Stimulated activated CD4-positive, alpha-beta T cell treated with anti-CD3 and anti-CD28 coated beads, Interleukin-12 subunit alpha, Interleukin-12 subunit beta, amount 100 ng/mL, for 4 hours (primary cell): ENCODE measurements at regions not wholly inside any gene's neighbourhood (a gene's known extent, or its start where the extent isn't known, plus 50 kb on each side); places are given as distances from the start of the nearest gene placed in this dataset.

ENCODE experiments used
- DNase-seq: peaks from one replicate; pipeline ENCODE4 v3.0.0-alpha.2; 2020

DNA sequence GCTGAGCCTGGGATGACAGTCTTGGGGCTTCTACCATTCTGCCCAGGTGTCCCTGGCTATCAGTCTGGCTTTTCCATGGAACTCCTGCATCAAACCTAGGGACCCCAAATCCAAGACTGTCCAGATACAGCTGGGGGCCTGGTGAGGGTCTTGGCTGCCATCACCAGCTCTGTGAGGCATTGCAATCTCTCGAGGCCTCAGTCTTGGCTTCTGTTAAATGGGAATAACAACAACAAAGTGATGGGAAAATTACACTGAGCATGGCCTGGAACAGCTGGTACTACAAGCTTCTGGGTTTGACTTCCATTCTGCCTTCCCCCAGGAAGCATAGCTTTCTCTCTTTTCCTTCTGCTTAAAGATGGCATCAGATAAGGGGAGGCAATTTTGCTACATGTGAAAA is 50.0 kb upstream of the LCTL start:
- no peak for DNase-seq

GRCh38 chr15:66617137-66618090 is 51.6 kb upstream of the LCTL start:
- DNase-seq, result no peak

DNA sequence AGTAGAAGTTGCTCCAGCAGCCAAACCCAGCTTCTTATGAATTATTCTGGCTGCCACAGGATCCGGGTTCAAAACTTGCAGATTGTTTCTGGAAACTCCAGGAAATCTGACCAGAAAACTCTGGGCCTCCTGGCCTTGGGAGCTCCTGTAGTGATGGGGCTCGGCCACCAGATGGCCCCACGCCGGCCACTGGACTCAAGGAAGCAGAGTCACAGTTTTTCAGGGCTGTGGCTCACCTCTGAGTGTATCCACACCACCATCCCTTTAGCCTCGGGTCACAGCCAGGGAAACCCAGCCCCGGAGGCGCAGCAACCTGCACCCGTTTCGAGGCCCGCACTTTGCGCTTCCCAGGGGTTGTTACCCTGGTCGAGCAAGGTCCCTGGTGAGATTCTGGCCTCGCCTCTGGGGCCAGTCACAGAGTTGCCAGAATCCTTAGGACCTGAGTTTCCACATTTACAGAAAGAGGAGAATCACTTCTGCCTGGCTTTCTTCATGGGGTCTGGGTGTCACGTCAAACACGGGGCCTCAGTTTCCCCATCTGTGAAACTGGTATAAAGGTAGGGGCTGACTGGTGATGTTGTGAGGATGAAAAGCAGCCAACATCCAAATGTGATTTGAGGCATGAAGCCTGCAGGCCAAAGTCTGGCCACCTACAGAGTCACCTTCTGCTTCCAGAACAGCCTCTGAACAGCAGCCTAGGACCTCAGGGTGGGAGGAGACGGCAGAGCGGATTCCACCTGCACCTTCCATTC is 53.5 kb upstream of the LCTL start:
- DNase-seq, result peak; percentile 28

DNA sequence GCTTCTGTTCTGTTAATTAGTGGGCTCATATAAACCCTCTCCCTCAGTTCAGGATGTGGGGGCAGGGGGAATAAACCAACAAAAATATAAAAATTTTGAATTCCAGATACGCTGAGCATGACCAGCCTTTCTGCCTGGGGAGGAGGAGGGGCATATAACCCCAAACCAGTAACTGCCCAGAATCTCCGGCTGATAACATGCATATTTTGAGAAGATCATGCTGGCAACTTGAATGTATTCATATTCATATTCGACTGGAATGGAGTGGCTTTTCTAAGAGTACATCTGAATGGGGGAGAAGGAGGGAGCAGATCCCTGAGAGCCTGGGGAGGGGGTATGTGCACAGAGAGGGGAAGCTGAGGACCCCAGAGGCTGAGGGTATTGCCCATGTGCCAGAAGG is 54.5 kb upstream of the LCTL start:
- DNase-seq, result no peak

DNA sequence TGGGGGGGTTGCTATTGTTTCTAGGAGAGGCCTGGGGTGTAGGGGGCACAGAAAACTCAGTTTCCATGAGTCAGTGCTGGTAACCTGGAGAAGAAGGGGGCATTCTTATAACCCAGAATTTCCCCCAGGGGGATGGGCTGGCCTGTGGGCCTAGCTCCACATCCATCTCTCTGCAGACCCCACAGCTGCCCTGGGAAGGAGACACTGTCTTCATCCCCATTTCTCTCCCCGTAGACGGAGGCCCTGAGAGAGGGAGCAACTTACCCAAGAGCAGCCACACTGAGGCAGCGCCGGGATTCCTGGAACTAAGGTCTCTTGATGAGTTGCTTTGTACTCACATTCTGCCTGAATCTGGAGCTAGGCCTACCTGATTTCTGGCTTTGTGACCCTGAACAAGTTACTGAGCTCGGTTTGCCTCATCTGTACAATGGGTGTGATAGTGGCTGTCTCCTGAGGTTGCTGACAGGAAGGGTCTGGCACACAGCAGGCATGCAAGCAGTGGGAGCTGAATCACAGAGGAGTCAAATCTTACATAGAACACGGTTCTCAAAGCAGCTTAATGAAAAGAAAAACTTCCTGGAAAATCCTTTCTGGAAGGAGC is 55.0 kb upstream of the LCTL start:
- no peak for DNase-seq

GRCh38 chr15:66621491-66622467 is 56.0 kb upstream of the LCTL start:
- no peak for DNase-seq

GRCh38 chr15:66622591-66623022 is 56.8 kb upstream of the LCTL start:
- no peak for DNase-seq

- DNase-seq, result no peak
These were observed 58.1 kb upstream of the LCTL start for GRCh38 chr15:66623801-66624453.

DNA sequence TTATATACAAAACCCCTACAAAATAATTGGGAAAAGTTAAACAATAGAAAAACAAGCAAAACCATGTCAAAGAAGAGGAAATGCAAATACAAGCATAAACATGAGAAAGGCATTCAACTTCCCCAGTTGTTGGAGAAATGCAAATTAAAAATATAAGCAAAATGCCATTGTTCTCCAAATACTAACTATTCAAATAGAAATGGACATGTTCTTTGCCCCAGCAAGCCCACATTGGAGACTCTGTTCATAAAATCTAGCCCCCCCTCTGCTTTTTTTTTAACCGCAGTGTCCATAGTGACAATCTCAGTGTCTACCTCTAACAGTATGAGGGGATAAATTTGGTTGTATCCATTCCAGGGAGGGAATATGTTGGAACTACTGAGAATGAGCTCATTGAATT is 59.7 kb upstream of the LCTL start:
- DNase-seq, result no peak

DNA sequence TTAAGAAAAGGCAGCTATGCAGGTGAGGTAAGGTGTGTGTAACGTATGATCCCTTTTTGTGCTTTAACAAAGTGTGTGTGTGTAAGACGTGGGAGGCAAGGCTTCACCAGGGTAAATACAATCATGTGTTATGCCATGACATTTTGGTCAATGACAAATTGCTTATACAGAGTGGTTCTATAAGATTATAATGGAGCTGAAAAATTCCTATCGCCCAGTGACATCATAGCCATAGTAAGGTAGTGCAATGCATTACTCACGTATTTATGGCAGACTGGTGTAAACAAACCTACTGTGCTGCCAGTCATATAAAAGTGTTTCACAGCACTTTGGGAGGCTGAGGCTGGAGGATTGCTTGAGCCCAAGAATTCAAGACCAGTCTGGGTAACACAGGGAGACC is 60.2 kb upstream of the LCTL start:
- no peak for DNase-seq

DNA sequence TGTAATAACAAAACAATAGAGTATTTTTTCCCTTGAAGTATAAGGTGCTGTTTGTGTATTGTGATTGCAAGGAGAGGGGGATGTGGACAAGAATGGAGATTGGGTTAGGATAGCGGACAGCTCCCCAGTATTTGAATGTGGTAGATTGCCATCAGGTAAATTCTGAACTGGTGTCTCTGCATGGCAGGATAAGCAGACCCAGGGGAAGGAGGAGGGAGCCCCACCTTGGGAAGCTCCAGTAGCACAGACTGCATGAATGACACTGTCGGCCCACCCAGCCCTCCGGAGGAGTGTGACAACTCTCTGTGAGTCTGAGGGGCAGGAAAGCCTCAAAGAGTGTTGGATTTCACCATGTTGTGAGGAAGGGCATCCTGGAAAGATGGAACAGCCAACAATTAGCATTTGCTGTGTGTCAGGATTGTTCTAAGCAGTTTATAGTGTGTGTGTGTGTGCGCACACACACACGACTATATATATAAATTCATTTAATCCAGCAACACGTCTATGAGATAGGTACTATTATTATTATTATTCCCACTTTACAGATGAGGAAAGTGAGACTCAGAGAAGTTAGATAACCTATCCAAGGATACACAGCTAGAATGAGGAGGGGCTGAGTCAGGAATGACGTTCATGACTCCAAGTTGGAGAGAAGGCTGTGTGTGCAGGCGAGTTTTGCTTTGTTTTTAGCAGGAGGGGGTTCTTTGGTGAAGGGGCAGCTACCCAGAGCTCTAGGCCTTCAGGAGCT is 63.4 kb upstream of the LCTL start:
- DNase-seq, result no peak

- no peak for DNase-seq
These were observed 64.2 kb upstream of the LCTL start for GRCh38 chr15:66629817-66630576.

DNA sequence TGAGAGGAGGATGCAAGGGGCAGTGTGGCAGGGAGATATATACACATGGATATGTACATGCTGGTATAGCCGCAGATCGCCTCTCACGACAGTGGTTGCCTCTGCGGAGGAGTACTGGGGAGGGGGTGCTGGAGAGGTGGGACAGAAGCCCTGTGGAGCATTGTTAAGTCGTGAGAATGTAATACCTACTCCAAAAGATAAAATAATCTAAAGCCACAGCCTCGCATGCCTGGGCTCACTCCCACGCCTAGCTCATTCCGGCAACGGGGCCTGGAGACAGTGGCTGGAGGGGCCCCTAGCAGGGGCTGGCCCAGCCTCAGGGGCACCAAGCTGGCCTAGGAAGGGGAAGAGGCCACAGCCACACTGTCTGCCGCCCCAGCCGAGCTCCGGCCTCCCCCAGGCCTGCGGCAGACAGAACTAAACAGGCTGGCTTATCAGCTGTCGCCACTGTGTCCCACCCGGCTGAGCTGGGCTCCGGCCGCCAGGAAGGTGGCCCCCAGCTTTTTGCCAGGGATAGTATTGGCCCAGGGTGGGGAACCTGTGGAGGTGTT is 65.1 kb upstream of the LCTL start:
- DNase-seq, result no peak

- no peak for DNase-seq
These were observed 65.9 kb upstream of the LCTL start for GRCh38 chr15:66631616-66632263.

GRCh38 chr15:66633041-66633937 is 67.5 kb upstream of the LCTL start:
- DNase-seq, result no peak

- no peak for DNase-seq
These were observed 68.1 kb upstream of the LCTL start for GRCh38 chr15:66633938-66634250.

DNA sequence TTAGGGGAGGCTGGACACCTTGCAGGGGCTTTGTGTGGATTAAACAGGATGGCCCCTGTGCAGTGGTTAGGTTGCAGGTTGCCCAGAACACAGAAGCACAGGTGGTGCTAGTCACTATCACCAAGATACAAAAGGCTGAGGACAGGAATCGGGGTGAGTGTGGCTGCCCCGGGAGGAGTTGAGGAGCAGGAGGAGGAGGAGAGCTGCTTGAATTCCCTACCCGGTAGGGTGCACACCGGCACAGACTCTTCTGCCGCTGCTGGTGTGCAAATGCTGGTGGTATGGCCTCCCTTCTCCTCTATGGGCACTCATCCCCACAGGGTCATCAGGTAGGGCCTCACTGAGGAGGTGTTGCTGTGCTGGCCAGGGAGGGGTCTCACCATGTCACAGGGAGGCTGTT is 67.5 kb upstream of the SMAD6 start:
- DNase-seq, result no peak

- no peak for DNase-seq
These were observed 67.0 kb upstream of the SMAD6 start for GRCh38 chr15:66635006-66635405.

DNA sequence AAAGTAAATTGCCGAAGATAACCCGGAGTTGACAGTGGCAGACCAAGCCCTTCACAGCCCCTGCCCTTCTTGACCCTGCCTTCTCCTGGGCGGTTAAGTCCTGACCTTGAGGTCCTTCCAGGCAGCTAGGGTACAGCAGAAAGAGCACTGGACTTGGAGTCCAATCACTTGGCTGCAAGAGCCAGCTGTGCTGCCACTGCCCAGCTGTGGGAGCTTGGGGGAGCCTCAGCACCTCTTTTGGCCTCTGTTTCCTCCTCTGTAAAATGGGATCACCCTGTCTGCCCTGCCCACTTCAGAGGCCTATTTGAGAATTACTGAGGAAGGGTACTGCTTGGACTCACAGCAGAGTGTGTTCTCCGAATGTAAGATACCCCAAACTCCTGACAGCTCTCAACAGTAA is 66.2 kb upstream of the SMAD6 start:
- no peak for DNase-seq
